IPS-15b (cell line): ENCODE measurements at regions not wholly inside any gene's neighbourhood (a gene's known extent, or its start where the extent isn't known, plus 50 kb on each side); places are given as distances from the start of the nearest gene placed in this dataset.

Experiments
- H3K27me3 ChIP-seq: one replicate; pipeline ENCODE4 v1.6.1; 2013; ENCODE audit warnings: low read length; ENCODE audit not compliant: control insufficient read depth, insufficient read depth
- H3K36me3 ChIP-seq: one replicate; pipeline ENCODE4 v1.6.1; 2013; ENCODE audit warnings: low read length; ENCODE audit not compliant: control insufficient read depth, insufficient read depth
- H3K4me1 ChIP-seq: one replicate; pipeline ENCODE4 v1.6.1; 2013; ENCODE audit warnings: mild to moderate bottlenecking, low read length; ENCODE audit not compliant: control insufficient read depth, insufficient read depth
- H3K4me3 ChIP-seq: one replicate; pipeline ENCODE4 v1.5.1; 2013; ENCODE audit warnings: low read depth, low read length
- H3K9ac ChIP-seq: one replicate; pipeline ENCODE4 v1.6.1; 2013; ENCODE audit warnings: low read depth, mild to moderate bottlenecking, low read length
- H3K9me3 ChIP-seq: one replicate; pipeline ENCODE4 v1.6.1; 2013; ENCODE audit warnings: mild to moderate bottlenecking, low read length; ENCODE audit not compliant: control insufficient read depth, insufficient read depth

DNA sequence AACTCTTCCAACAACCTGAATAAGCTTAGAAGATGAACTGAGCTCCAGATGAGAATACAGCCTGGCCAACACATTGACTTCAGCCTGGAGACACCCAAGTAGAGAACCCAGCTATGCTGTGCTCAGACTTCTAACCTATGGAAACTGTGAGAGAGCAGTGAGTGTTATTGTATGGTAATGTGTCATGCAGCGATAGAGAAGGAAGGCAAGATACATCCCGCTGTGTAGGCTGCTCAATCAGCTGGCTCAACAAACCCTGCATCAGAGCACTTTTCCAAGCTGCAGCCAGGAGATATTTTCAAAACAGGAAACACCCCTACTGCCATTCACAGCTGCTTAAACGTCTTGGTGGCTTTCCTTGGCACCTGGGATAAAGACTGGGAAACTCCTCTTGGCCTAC is 321.3 kb downstream of the SIPA1L2 start:
- Histone ChIP-seq H3K9me3 (no peaks in the 10 kb centered on the region), H3K36me3 (no peaks in the 10 kb centered on the region), H3K27me3 (no peaks in the 10 kb centered on the region), H3K4me1 (no peaks in the 10 kb centered on the region), H3K9ac (no peak overlapping the region), H3K4me3 (no peak overlapping the region)

DNA sequence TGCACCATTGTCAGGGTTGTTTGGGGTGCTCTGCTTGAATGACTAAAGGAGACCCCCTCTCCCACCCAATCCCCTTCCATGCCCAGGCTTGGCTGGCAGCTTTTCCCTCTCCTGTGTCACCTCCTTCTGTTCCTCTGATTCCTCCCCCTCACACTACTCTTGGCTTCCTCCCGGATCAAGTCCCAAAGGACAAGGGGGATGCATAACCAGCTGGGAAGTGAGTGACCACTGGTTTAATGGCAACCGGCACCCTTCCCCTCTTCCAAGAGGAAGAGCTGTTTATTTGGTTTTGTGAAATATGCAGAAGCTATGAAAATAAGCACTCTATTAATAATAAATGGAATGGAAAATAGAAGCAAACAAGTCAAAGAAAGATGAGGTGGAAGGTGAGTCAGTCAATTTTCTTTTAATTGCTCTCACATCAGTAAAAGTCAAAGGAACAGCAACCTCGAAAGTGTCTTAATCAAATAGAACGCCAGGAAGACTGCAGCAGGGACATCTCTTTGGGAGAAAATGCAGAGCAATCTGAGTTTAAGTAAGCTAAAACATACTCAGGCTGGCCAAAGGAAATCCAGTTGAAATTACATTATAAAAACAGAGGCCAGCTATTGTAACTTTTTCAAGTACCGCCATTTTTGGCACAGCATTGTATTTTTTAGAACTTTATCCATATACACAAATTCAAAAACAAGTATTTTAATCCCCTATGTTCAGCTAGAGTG is 322.5 kb downstream of the SIPA1L2 start:
- H3K9ac ChIP-seq, result no peak overlapping the region
- no peak overlapping the region for H3K4me3 ChIP-seq
- peaks cover 2% of the 10 kb centered on the region for H3K27me3 ChIP-seq
- H3K36me3 ChIP-seq, result no peaks in the 10 kb centered on the region
- no peaks in the 10 kb centered on the region for H3K9me3 ChIP-seq
- no peaks in the 10 kb centered on the region for H3K4me1 ChIP-seq

DNA sequence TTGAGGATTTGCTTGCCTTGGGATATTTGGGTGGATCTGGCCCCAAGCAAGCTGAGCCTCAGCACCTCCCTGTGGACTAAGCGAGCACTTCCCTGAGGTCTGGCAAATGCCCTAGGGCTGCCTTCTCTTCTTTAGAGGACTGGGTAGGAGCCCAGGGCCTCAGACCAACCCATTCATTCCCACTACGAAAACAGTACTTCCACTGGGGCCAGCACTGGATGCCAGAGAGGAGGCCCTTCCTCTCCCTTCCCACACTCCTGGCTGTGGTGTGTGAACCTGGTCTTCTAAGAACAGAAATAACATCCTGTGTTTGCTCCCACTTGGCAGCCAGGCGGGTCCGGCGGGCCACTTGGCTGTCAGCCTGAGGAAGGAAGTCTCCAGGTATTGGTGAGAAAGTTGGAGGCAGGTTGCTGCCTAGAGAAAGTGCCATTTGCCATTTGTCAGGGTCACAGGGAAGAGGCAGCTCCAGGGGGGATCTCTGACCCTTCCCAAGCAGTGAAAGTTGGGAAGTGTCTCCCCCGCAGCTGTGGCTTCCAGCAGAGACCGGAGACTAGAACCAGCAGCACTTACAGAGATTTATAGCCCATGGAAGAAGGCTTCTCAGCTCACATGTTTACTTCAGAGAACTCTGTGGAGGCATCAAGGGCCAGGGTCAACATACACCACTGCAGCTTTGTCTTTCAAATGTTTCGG is 323.5 kb downstream of the SIPA1L2 start:
- Histone ChIP-seq H3K27me3 (peaks cover 2% of the 10 kb centered on the region), H3K4me3 (no peak overlapping the region), H3K9ac (no peak overlapping the region), H3K36me3 (no peaks in the 10 kb centered on the region), H3K4me1 (no peaks in the 10 kb centered on the region), H3K9me3 (no peaks in the 10 kb centered on the region)

DNA sequence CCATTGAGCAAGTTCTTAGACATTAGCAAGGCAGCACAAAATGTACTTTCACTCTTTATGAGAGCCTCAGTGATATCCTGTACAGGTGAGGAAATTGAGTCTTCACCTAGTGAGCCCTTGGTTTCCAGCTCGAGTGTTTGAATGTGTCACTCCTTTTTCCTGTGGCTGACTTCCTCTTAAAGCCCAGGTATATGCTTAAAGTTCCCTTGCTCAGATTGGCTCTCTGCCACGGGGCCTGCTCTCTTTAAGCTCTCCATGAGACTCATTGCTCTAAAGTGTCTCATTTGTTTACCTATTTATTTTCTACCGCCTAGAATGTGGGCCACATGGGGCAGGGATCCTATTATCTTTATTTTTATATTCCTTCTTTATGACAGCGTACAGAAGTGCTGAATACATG is 324.9 kb downstream of the SIPA1L2 start:
- Histone ChIP-seq H3K9me3 (no peaks in the 10 kb centered on the region), H3K9ac (no peak overlapping the region), H3K27me3 (peaks cover 2% of the 10 kb centered on the region), H3K4me3 (no peak overlapping the region), H3K36me3 (no peaks in the 10 kb centered on the region), H3K4me1 (no peaks in the 10 kb centered on the region)

DNA sequence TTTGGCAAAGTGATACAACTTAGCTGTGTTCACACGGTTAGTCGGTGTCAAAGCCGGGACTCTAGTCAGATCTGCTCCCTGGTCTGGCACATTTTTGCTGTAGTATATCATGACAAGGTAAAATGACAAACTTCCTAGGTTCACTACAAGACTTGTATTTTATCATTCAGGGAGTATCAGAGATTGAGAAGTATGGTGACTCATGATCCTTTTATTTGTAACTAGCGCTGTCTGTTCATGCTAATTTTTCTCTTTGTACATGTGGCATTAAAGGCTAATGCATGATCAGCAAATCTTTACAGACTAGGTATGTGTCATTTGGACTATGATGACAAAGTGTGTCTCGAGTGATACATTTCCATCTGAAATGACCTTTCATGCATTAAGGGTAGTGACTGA is 326.7 kb downstream of the SIPA1L2 start:
- no peak overlapping the region for H3K9ac ChIP-seq
- no peak overlapping the region for H3K4me3 ChIP-seq
- H3K4me1 ChIP-seq, result no peaks in the 10 kb centered on the region
- peaks cover 2% of the 10 kb centered on the region for H3K27me3 ChIP-seq
- H3K36me3 ChIP-seq, result no peaks in the 10 kb centered on the region
- H3K9me3 ChIP-seq, result no peaks in the 10 kb centered on the region

DNA sequence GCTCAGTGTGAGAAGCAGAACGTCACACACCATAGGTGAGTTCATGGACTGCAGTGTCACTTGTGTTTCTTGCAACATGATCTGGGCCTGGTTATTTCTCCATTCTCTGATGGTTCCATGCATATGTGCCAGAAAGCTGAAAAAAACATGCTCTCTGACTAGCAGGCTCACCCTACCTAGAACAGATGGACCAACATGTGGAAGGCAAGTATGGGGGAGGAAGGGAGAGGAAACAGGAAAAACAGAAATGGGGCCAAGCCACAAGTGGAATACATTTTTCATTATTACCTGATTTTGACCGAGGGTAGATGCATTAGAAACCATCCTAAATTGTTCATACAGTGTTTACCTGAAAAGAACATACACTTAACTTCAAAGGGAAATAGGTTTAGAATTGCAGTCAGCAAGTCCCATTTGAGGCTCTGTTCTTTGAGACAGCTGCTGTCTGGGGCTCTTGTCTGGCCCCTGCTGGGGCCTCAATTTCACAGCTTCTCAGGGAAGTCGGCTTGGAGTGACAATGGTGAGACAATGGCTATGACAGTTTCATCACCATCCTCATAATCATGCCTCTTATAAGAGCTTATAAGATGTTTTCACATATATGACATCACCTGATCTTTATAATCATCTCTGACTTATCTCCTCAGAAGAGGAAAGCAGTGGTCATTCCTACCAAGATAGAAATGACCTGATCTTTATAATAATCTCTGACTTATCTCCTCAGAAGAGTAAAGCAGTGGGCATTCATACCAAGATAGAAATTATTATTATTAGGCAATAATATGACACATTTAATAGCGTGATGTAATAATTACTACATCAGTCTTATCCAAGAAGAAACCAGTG is 327.3 kb downstream of the SIPA1L2 start:
- Histone ChIP-seq H3K9me3 (no peaks in the 10 kb centered on the region), H3K4me1 (no peaks in the 10 kb centered on the region), H3K4me3 (no peak overlapping the region), H3K36me3 (no peaks in the 10 kb centered on the region), H3K9ac (no peak overlapping the region), H3K27me3 (peaks cover 2% of the 10 kb centered on the region)

DNA sequence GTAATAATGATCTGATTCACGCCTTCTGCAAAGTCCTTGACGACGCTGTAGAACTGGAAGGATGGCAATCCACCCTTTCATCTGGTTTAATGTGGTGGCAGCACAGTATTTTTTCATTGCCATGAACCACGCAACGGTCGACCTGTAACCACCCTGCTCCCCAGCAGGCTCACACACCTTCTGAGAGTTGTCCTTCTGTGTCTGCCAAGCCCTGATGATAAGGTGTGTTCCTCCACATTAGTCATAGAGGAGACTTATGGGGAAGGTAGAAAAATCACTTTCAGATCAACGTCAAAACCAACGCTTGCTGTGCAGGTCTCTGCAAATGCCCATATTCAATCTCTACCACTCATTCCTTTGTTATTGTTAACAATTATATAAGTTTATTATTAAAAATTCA is 328.7 kb downstream of the SIPA1L2 start:
- H3K9me3 ChIP-seq, result no peaks in the 10 kb centered on the region
- no peaks in the 10 kb centered on the region for H3K4me1 ChIP-seq
- H3K27me3 ChIP-seq, result peaks cover 2% of the 10 kb centered on the region
- no peak overlapping the region for H3K9ac ChIP-seq
- no peaks in the 10 kb centered on the region for H3K36me3 ChIP-seq
- no peak overlapping the region for H3K4me3 ChIP-seq

DNA sequence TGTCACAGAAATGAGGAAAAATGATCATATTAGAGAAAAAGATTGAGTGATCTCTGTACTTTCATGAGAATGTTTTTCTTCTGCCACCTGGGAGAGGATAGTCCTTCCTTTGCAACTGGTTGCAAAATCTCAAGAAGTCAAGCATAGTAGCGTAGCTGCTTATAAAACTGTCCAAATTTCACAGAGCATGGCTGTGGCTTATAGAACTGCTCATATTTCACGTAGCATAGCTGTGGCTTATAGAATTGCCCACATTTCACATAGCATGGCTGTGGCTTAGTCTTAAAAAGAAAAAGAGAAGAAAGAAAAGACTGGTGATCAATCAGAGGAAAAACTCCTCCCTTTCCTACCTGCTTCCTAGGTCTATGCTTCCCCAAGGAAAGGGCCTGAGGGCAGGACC is 329.5 kb downstream of the SIPA1L2 start:
- no peaks in the 10 kb centered on the region for H3K9me3 ChIP-seq

DNA sequence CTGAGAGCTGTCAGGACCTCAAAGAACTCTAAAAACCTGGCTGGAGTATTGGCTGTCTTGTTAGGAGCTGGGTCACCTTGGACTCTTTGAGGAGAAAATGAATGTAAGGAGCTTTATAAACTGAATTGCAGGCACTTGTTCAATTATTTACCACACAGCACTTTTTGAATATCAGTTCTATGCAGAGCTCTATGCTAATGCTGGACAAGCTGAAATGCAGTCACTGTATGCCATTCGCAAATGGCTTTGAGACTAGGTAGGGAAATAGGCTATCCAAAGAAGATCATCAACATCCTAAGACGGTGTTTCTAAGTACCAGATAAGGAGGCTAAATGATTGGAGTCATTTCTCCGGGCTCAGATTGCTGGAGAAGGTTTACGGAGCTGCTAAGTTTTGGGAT is 333.5 kb downstream of the SIPA1L2 start:
- Histone ChIP-seq H3K27me3 (no peaks in the 10 kb centered on the region), H3K4me1 (no peaks in the 10 kb centered on the region), H3K9ac (no peak overlapping the region), H3K4me3 (no peak overlapping the region), H3K36me3 (no peaks in the 10 kb centered on the region), H3K9me3 (no peaks in the 10 kb centered on the region)

More for the DNA sequence above, 329.5 kb downstream of the SIPA1L2 start:
- Histone ChIP-seq H3K9ac (no peak overlapping the region), H3K4me1 (no peaks in the 10 kb centered on the region), H3K36me3 (no peaks in the 10 kb centered on the region), H3K4me3 (no peak overlapping the region), H3K27me3 (peaks cover 2% of the 10 kb centered on the region)

DNA sequence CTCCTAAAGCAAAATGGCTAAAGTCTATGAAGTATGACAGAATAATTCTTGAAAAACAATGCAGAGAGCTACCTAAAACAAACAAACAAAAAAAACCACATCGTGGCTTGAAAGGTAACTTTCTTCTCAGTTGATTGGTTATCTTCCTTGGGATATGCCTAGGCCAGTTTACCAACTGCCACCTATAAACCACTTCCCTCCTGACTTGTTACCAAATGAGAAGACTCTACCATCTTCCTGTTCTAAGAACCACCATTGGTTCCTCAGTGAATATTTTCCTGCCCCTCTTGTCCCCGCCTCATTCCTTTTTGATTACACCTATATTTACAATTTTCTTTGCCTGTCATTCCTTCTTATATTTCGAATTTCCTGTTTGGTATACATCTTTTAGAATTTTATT is 336.6 kb downstream of the SIPA1L2 start:
- no peaks in the 10 kb centered on the region for H3K4me1 ChIP-seq
- H3K27me3 ChIP-seq, result no peaks in the 10 kb centered on the region
- H3K36me3 ChIP-seq, result no peaks in the 10 kb centered on the region
- no peak overlapping the region for H3K9ac ChIP-seq
- no peak overlapping the region for H3K4me3 ChIP-seq
- H3K9me3 ChIP-seq, result no peaks in the 10 kb centered on the region

DNA sequence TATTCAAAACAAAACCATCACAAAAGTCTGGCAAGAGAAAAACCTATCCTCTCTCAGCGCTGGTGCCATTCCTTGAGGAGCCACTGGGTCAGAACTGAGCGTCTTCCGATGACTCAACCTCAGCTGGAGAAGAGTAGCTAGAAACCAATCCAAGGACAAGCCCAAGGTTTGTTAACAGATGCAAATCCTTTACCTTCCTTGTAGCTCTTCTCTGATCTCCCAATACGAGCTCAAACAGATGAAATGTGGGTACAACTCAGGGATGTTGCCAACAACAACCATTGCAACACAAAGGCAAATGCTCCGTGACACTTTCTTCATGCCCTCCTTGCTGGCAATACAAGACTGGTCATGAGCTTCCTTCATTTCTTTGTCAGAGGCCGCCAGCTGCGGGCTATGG is 337.1 kb downstream of the SIPA1L2 start:
- no peaks in the 10 kb centered on the region for H3K9me3 ChIP-seq
- no peaks in the 10 kb centered on the region for H3K27me3 ChIP-seq
- H3K4me3 ChIP-seq, result no peak overlapping the region
- no peak overlapping the region for H3K9ac ChIP-seq
- no peaks in the 10 kb centered on the region for H3K36me3 ChIP-seq
- no peaks in the 10 kb centered on the region for H3K4me1 ChIP-seq
